Amniotic stem cell (primary cell): ENCODE measurements at regions not wholly inside any gene's neighbourhood (a gene's known extent, or its start where the extent isn't known, plus 50 kb on each side); places are given as distances from the start of the nearest gene placed in this dataset.
"Not testable (repeated sequence)": the region's sequence is repeated elsewhere in the genome, so short reads cannot be mapped to it uniquely, and the experiment has no call there.

Experiments
- DNase-seq: peaks from one replicate; lab custom pipeline; 2025; lab: John Stamatoyannopoulos, UW

GRCh38 chr21:36246080-36246631 lies 73.8 kb upstream of the MORC3 start:
- no peak for DNase-seq

DNA sequence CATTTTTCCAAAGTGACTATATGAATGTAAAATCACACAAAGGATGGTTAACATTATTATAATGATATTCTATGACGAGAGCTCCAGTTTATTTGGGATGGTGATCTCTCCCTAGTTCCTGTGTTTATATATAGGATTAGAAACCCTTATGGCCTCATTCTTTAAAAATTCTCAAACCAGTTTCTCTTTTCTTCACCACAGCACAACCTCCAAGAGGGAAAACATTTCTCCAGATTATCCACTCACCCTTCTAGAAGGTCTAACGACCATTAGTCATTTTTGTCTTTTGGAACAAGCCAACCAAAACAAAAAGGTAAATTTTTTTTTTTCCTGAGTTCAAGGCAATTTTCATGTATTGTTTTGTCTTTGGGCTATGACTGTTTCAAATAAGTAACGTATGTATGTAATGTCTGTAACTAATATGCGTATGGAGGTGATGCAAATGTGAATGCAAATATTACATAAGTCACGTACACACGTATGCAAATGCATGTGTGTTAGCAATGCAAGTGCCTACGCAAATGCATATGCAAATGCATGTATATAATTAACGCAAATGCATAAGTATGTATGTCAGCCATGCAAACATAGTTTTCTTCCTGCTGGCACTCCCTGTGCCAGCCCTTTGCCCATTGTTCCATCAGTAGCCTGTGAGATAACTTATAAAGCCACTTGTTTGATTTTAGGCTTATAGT lies 72.5 kb upstream of the MORC3 start:
- DNase-seq, result peak; percentile 34

- no peak for DNase-seq
Observed at GRCh38 chr21:36249576-36250422, 70.2 kb upstream of the MORC3 start.

DNA sequence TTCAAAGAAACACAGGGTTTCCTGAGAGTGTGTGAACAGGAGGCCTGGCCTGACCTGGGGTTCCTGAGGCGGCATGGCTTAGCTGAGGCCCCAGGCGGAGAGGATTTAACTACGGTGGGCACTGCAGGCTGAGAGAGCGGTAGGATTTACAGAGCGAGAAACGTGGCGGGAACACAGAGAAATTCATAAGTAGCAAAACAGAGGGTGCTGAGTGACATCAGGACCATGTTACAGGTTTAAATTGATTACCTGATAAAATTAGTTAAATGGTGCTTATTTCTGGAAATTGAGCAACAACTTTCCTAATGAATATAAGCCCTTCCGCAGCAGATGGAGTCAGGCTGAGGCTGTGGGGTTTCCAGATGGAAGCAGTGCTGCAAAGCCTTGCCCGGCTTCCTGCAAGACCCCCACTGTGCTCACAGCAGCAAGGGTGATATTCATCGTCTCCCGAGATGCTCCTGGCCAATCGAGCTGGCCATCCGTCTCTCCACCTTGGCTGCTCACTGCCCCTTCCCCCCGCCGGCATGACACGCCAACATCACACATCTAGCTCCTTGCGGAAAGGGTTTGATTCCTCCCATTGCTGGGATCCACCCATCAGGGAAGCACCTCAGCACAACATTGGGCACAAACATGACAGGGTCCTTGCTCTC lies 69.4 kb upstream of the MORC3 start:
- no peak for DNase-seq

- no peak for DNase-seq
Observed at GRCh38 chr21:36254106-36254941, 65.7 kb upstream of the MORC3 start.

- DNase-seq, result no peak
Observed at GRCh38 chr21:36255663-36256062, 64.3 kb upstream of the MORC3 start.

DNA sequence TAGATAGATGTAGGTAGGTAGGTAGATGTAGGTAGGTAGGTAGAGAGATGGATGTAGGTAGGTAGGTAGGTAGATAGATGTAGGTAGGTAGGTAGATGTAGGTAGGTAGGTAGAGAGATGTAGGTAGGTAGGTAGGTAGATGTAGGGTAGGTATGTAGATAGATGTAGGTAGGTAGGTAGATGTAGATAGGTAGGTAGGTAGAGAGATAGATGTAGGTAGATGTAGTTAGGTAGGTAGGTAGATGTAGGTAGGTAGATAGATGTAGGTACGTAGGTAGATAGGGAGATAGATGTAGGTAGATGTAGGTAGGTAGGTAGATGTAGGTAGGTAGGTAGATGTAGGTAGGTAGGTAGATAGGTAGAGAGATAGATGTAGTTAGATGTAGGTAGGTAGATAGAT lies 62.3 kb upstream of the MORC3 start:
- no peak for DNase-seq

- peak; percentile 61 for DNase-seq
Observed at GRCh38 chr21:36260030-36260787, 59.8 kb upstream of the MORC3 start.

GRCh38 chr21:36260802-36261201 lies 59.2 kb upstream of the MORC3 start:
- DNase-seq, result no peak

- DNase-seq, result no peak
Observed at GRCh38 chr21:36261459-36261858, 58.5 kb upstream of the MORC3 start.

- DNase-seq, result no peak
Observed at GRCh38 chr21:36263797-36264196, 56.2 kb upstream of the MORC3 start.

GRCh38 chr21:36265431-36265830 lies 54.6 kb upstream of the MORC3 start:
- no peak for DNase-seq

- DNase-seq, result not testable (repeated sequence)
Observed at GRCh38 chr21:36267828-36268227, 52.2 kb upstream of the MORC3 start.

DNA sequence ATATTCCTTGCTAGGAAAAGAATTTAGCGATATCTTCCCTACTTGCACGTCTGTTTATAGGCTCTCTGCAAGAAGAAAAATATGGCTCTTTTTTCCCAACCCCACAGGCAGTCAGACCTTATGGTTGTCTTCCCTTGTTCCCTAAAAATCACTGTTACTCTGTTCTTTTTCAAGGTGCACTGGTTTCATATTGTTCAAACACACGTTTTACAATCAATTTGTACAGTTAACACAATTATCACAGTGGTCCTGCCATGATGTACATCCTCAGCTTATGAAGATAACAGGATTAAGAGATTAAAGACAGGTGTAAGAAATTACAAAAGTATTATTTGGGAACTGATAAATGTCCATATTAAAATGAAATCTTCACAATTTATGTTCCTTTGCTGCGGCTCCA lies 51.7 kb upstream of the MORC3 start:
- not testable (repeated sequence) for DNase-seq
